BLaER1 treated with 17β-estradiol and CSF1 and Interleukin-3, amounts not matched to agents 10 nM and 100 nM (cell line): ENCODE measurements at regions not wholly inside any gene's neighbourhood (a gene's known extent, or its start where the extent isn't known, plus 50 kb on each side); places are given as distances from the start of the nearest gene placed in this dataset.

ENCODE experiments used
- H3K27ac ChIP-seq, 11 experiments: shearing (Covaris generic); formaldehyde crosslinking; 2 replicates each; pipeline ENCODE4 v1.8.1; 2022
- H3K27me3 ChIP-seq, 11 experiments: shearing (Covaris generic); formaldehyde crosslinking; 2 replicates each; pipeline ENCODE4 v1.8.1; 2022
- H3K36me3 ChIP-seq, 11 experiments: shearing (Covaris generic); formaldehyde crosslinking; 2 replicates each; pipeline ENCODE4 v1.8.1; 2022
- H3K4me1 ChIP-seq, 10 experiments: shearing (Covaris generic); formaldehyde crosslinking; 2 replicates each; pipeline ENCODE4 v1.8.1; 2022
- H3K4me2 ChIP-seq, 11 experiments: shearing (Covaris generic); formaldehyde crosslinking; 2 replicates each; pipeline ENCODE4 v1.8.1; 2022
- H3K4me3 ChIP-seq, 10 experiments: shearing (Covaris generic); formaldehyde crosslinking; 2 replicates each; pipeline ENCODE4 v1.8.1; 2022
- H3K9ac ChIP-seq, 11 experiments: shearing (Covaris generic); formaldehyde crosslinking; 2 replicates each; pipeline ENCODE4 v1.8.1; 2022
- H3K9me3 ChIP-seq, 11 experiments: shearing (Covaris generic); formaldehyde crosslinking; replicated peaks in 1 of 11; 2 replicates each; pipeline ENCODE4 v1.8.1; 2022
- H4K20me1 ChIP-seq, 11 experiments: shearing (Covaris generic); formaldehyde crosslinking; 2 replicates each; pipeline ENCODE4 v1.8.1; 2022
- Cebpa-rat ChIP-seq, 11 experiments: shearing (Covaris generic); IDR thresholded peaks; 2 replicates each; pipeline ENCODE4 v1.8.1; 2022

DNA sequence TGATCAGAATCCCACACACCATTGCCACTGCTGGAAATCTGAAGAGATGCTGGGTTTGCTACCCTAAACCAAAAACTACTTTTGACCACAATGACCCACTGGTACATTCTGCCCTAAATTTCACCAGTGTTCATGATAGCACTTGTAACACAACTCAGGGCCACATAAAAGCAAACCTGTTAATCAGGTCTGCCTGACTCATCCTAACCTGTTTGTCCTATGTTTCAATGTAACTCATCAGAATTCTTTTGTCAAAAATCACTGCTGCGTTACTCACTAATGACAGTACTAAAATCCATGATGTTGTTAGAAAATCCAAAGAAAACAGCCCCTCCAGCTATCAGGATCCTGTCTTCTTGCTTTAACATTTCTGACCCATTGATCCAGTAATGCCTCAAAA, 55.6 kb upstream of the XCR1 start:
- Histone ChIP-seq H3K27me3 (no peaks in the 10 kb centered on the region), H3K4me2 (peak overlapping the region in 2 of 11 experiments; percentile 17 to 63; a peak in 2 of 22 replicates), H3K36me3 (no peaks in the 10 kb centered on the region), H3K4me3 (no peak overlapping the region), H3K4me1 (peaks cover 0 to 96% (median 4%) of the 10 kb centered on the region in 10 experiments; a peak in 9 of 20 replicates), H3K9me3 (no peaks in the 10 kb centered on the region), H3K27ac (no peak overlapping the region), H3K9ac (no peak overlapping the region), H4K20me1 (no peaks in the 10 kb centered on the region)
- TF ChIP-seq Cebpa-rat (IDR thresholded peaks at IDR 0.05), result no peak

GRCh38 chr3:46082021-46082420, 54.7 kb upstream of the XCR1 start:
- Histone ChIP-seq H3K27ac (no peak overlapping the region), H3K9me3 (no peaks in the 10 kb centered on the region), H3K4me3 (no peak overlapping the region), H3K27me3 (no peaks in the 10 kb centered on the region), H4K20me1 (no peaks in the 10 kb centered on the region), H3K36me3 (no peaks in the 10 kb centered on the region), H3K9ac (no peak overlapping the region), H3K4me1 (peaks cover 0 to 88% (median 4%) of the 10 kb centered on the region in 10 experiments; a peak in 8 of 20 replicates), H3K4me2 (peak overlapping the region in 2 of 11 experiments; percentile 10 to 61; a peak in 2 of 22 replicates)
- TF ChIP-seq Cebpa-rat (IDR thresholded peaks at IDR 0.05), result no peak

GRCh38 chr3:46080969-46081345, 53.7 kb upstream of the XCR1 start:
- no peaks in the 10 kb centered on the region for H3K9me3 ChIP-seq
- no peak for TF ChIP-seq Cebpa-rat (IDR thresholded peaks at IDR 0.05)
- no peaks in the 10 kb centered on the region for H4K20me1 ChIP-seq
- H3K27me3 ChIP-seq, result no peaks in the 10 kb centered on the region
- no peak overlapping the region for H3K27ac ChIP-seq
- peak overlapping the region in 3 of 11 experiments; percentile 38 to 61 (median 59); a peak in 4 of 22 replicates for H3K4me2 ChIP-seq
- H3K9ac ChIP-seq, result no peak overlapping the region
- H3K4me1 ChIP-seq, result peaks cover 0 to 77% (median 4%) of the 10 kb centered on the region in 10 experiments; a peak in 8 of 20 replicates
- no peak overlapping the region for H3K4me3 ChIP-seq
- H3K36me3 ChIP-seq, result no peaks in the 10 kb centered on the region

DNA sequence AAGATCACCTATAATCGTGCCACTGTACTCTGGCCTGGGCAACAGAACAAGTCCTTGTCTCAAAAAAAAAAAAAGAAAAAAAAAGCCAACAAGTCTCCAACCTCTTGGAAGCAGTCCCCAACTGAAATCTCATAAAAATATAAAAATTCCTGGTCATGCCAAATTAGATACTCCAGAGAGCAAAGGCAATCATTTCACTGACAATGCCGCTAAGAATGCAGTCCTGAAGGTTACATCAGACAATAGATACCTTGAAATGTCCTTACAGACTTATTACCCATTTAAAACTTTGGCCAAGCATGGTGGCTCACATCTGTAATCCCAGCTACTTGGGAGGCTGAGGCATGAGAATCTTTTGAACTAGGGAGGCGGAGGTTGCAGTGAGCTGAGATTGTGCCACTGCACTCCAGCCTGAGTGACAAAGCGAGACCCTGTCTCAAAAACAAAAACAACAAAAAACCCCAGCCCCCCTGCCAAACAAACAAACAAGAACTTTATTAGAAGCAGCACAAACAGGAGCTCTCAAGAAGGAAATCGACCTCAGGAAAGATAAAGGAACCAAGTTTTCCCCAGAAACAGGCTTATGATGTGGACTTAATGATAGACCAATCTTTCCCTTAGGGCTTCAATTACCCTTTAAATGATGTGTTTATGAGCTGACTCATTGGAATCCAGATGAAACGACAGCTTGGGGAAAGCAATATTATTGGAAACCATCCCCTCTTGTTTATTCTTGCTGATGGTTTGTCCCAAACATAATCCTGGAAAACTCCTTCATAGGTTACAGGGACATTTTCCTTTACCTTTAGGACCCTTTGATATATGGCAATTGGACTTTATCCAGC, 53.1 kb upstream of the XCR1 start:
- Histone ChIP-seq H4K20me1 (no peaks in the 10 kb centered on the region), H3K9ac (no peak overlapping the region), H3K9me3 (no peaks in the 10 kb centered on the region), H3K36me3 (no peaks in the 10 kb centered on the region), H3K4me1 (peaks cover 0 to 71% (median 4%) of the 10 kb centered on the region in 10 experiments; a peak in 8 of 20 replicates), H3K4me3 (no peak overlapping the region), H3K27ac (peak overlapping the region in 1 of 11 experiments; percentile 61; a peak in 1 of 22 replicates), H3K27me3 (no peaks in the 10 kb centered on the region), H3K4me2 (peak overlapping the region in 3 of 11 experiments; percentile 38 to 61 (median 59); a peak in 4 of 22 replicates)
- TF ChIP-seq Cebpa-rat (IDR thresholded peaks at IDR 0.05), result no peak

DNA sequence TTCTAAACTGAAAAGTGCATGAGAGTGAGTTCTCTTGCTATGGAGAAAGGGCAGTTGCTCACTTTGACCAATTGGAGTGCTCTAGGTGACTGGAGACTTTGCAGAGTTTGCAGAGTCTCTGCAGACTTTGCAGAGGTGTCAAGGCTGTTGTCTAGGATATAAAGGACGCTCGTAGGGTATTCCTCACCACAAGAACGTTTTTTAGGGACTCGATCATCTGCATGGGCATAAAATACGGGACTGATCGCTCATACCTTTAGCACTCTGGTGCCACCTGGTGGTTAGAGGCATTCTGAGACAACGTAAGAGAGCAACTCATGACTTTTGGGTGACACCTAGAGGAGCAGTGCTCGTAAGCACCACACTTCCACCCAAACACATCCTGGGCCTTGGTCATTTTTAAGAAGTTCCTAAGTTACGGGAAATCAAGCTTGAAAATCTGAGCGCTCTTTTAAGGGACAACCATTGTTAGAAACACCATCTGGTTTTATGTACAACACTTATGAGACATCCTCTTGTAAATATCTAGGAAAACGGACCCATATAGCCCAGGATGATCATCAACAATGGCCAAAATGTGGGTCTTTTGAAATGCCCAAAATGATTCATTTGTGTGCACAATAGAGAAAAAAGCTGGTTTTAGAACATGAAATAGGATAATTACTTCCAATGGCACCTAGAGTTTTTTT, 51.6 kb upstream of the XCR1 start:
- H3K27me3 ChIP-seq, result no peaks in the 10 kb centered on the region
- 0 out of 22 replicates have a peak, but pooled peaks cover 0 to 5% (median 0%) of the 10 kb centered on the region in 11 experiments for H3K9me3 ChIP-seq
- H3K36me3 ChIP-seq, result no peaks in the 10 kb centered on the region
- H3K9ac ChIP-seq, result peak overlapping the region in 2 of 11 experiments; percentile 31 to 44; a peak in 4 of 22 replicates
- H4K20me1 ChIP-seq, result no peaks in the 10 kb centered on the region
- no peak overlapping the region for H3K4me3 ChIP-seq
- H3K4me1 ChIP-seq, result peaks cover 0 to 56% (median 3%) of the 10 kb centered on the region in 10 experiments; a peak in 8 of 20 replicates
- peak overlapping the region in 8 of 11 experiments; percentile 7 to 61 (median 46); a peak in 12 of 22 replicates for H3K4me2 ChIP-seq
- peak overlapping the region in 4 of 11 experiments; percentile 23 to 61 (median 44); a peak in 8 of 22 replicates for H3K27ac ChIP-seq
- no peak for TF ChIP-seq Cebpa-rat (IDR thresholded peaks at IDR 0.05)
